ENCODE measurements at regions not wholly inside any gene's neighbourhood (a gene's known extent, or its start where the extent isn't known, plus 50 kb on each side); places are given as distances from the start of the nearest gene placed in this dataset.

DNA sequence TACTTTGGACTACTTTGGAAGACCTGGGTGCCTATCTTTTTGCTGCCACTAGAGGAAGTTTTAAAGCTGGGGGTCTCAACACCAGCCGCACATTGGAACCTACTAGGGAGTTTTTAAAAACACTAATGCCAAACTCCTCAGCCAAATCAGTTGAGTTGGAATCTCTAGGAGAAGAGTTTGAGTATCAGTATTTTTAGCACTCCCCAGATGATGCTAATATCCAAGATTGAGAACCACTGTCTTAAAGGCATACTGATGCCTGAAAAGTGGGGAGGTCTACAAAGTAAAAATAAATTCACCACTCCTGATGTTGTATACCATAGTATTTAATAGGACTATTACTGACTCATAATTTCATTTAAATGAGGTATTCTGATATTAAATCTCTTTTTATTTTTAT is 62.9 kb upstream of the COL21A1 start:
- Mint-ChIP-seq H3K36me3 (ENCODE audit: low read depth) (no peaks in the 10 kb centered on the region), H3K4me3 (no peak overlapping the region), H3K27me3 (peaks cover 2% of the 10 kb centered on the region), H3K27ac (no peak overlapping the region), H3K9me3 (no peaks in the 10 kb centered on the region), H3K4me1 (no peaks in the 10 kb centered on the region)
- ATAC-seq, result no peak
- no peak for DNase-seq

DNA sequence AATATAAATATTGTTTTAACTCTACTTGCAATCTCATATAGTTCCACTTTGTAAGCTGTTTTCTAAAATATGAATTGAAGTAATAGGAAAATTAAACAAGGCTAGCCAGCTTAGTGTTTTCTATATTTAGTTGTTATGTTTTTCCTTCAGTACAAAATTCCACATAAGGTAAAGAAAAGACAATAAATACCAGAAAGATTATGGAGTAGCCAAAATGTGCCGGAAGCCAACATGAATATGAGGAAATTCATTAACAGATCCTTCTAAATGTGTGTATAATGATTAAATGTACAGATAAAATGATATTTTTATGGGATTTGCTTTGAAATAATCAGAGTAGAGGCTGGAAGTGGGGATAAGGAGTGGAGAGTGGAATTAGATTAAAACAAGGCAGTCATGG is 52.5 kb upstream of the COL21A1 start:
- Mint-ChIP-seq H3K9me3 (no peaks in the 10 kb centered on the region), H3K27me3 (no peaks in the 10 kb centered on the region), H3K4me3 (no peak overlapping the region), H3K27ac (no peak overlapping the region), H3K4me1 (no peaks in the 10 kb centered on the region), H3K36me3 (ENCODE audit: low read depth) (no peaks in the 10 kb centered on the region)
- DNase-seq (no peak), ATAC-seq (no peak)

DNA sequence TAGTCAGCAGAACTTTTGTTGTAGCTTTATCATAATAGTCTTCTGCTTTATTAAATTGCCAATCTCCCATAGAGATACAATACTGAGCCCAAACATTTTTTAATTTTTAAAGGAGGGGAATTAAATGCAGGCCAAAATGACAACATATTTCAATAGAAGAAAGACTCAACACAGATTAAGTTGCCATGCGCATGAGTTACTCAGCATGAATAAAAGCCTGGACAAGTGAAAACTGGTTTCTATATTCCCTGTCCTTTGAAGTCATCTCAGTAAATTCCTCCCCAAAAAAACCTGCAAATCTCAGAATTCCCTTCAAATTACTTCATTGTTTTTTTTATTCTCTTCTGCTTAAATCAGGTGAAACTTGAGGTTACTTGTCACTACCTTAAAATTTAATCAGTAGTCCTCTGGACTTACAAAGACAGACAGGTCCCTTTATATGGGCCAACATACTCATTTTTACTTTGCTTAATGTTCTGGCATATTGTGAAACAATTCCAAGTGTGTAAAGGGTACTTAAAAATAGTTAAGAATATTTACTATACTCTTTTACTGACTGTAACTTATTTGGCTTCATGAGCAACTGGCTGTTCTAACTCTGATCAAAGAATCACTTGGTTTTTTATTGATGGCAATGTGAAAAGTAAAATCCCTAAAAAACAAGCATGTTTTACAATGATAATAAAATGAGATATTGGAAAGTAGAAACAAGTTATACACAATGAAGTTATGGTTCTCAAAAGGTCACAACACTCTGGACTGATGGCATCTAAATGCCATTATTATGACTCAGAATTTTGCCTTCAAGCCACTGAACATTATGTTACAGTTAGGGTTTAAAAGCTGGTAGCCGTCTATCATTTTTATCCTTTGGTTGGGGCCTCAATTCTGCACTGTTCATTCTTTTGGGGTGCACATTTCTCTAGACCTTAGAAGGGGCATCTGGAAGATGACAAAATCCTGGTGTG is 49.9 kb upstream of the COL21A1 start:
- ATAC-seq (no peak), DNase-seq (no peak)
- H3K9me3 Mint-ChIP-seq, result no peaks in the 10 kb centered on the region
- no peaks in the 10 kb centered on the region for H3K4me1 Mint-ChIP-seq
- no peak overlapping the region for H3K4me3 Mint-ChIP-seq
- H3K36me3 Mint-ChIP-seq (ENCODE audit: low read depth), result no peaks in the 10 kb centered on the region
- H3K27me3 Mint-ChIP-seq, result no peaks in the 10 kb centered on the region
- H3K27ac Mint-ChIP-seq, result no peak overlapping the region
